ENCODE measurements at regions not wholly inside any gene's neighbourhood (a gene's known extent, or its start where the extent isn't known, plus 50 kb on each side); places are given as distances from the start of the nearest gene placed in this dataset.

GRCh38 chr2:215724146-215724545, 288.3 kb upstream of the FN1 start:
- no peak for TF ChIP-seq CTCF (IDR thresholded peaks at IDR 0.05)
- no peak for TF ChIP-seq POLR2A (IDR thresholded peaks at IDR 0.05)
- TF ChIP-seq EP300 (IDR thresholded peaks at IDR 0.05): no peak

All from ovary (tissue), 3 donors.